ENCODE measurements at regions not wholly inside any gene's neighbourhood (a gene's known extent, or its start where the extent isn't known, plus 50 kb on each side); places are given as distances from the start of the nearest gene placed in this dataset.

GRCh38 chr15:47573673-47574072 lies 143.6 kb upstream of the SEMA6D start:
- Histone ChIP-seq H3K27me3 (replicated peaks in 1 of 4; ENCODE audit: control extremely low read depth in 1 of 4, control insufficient read depth in 3 of 4, insufficient read depth in 4 of 4, low read length in 3 of 4) (no peaks in the 10 kb centered on the region), H2AFZ (ENCODE audit: insufficient read depth, low read depth, low read length, poor library complexity, severe bottlenecking) (no peak overlapping the region), H3K9me3 (ENCODE audit: control extremely low read depth in 1 of 3, control insufficient read depth in 2 of 3, insufficient read depth in 1 of 3, low read length in 2 of 3) (no peaks in the 10 kb centered on the region), H4K20me1 (ENCODE audit: control insufficient read depth, insufficient read depth, low read length, poor library complexity, severe bottlenecking) (no peaks in the 10 kb centered on the region), H3K4me2 (replicated peaks; ENCODE audit: low read depth, low read length, poor library complexity, severe bottlenecking) (no peak overlapping the region), H3K4me1 (ENCODE audit: control insufficient read depth in 2 of 2, insufficient read depth in 2 of 2, low read length in 2 of 2) (no peaks in the 10 kb centered on the region), H3K36me3 (replicated peaks in 1 of 2; ENCODE audit: control extremely low read depth in 1 of 2, control insufficient read depth in 1 of 2, extremely low read depth in 1 of 2, insufficient read depth in 2 of 2, low read length in 1 of 2) (no peaks in the 10 kb centered on the region), H3K79me2 (ENCODE audit: control insufficient read depth, insufficient read depth, low read length) (no peaks in the 10 kb centered on the region), H3K9ac (ENCODE audit: low read length) (no peak overlapping the region), H3K4me3 (ENCODE audit: control extremely low read depth in 1 of 5, extremely low read depth in 1 of 5, insufficient read depth in 1 of 5, low read depth in 2 of 5, low read length in 4 of 5) (no peak overlapping the region), H3K27ac (ENCODE audit: low read length in 2 of 2) (no peak overlapping the region)
- intact Hi-C loops (cut with micrococcal nuclease): no loop called here
- ATAC-seq (ENCODE audit: low read depth): no peak
- Mint-ChIP-seq H3K4me1 (no peaks in the 10 kb centered on the region), H3K9me3 (ENCODE audit: insufficient read depth) (no peaks in the 10 kb centered on the region), H3K4me3 (no peak overlapping the region), H3K27ac (no peak overlapping the region), H3K27me3 (no peaks in the 10 kb centered on the region)
- CTCF ChIA-PET: no interaction called here
- TF ChIP-seq CTCF (IDR thresholded peaks at IDR 0.05) (no peak), EZH2 (IDR thresholded peaks at IDR 0.05; ENCODE audit: borderline replicate concordance, insufficient read depth, low read depth, low read length, poor library complexity, severe bottlenecking) (no peak)
- POLR2A ChIA-PET: no interaction called here
- DNase-seq: no peak

- H3K4me1 ChIP-seq (ENCODE audit: control insufficient read depth in 2 of 2, insufficient read depth in 2 of 2, low read length in 2 of 2): no peaks in the 10 kb centered on the region
- Mint-ChIP-seq H3K9me3 (ENCODE audit: insufficient read depth) (no peaks in the 10 kb centered on the region), H3K4me3 (no peak overlapping the region), H3K27ac (no peak overlapping the region), H3K27me3 (no peaks in the 10 kb centered on the region), H3K4me1 (no peaks in the 10 kb centered on the region)
- TF ChIP-seq EZH2 (IDR thresholded peaks at IDR 0.05; ENCODE audit: borderline replicate concordance, insufficient read depth, low read depth, low read length, poor library complexity, severe bottlenecking) (no peak), CTCF (IDR thresholded peaks at IDR 0.05) (no peak)
- no peak overlapping the region for H3K4me2 ChIP-seq (replicated peaks; ENCODE audit: low read depth, low read length, poor library complexity, severe bottlenecking)
- CTCF ChIA-PET: no interaction called here
- no peaks in the 10 kb centered on the region for H4K20me1 ChIP-seq (ENCODE audit: control insufficient read depth, insufficient read depth, low read length, poor library complexity, severe bottlenecking)
- H3K4me3 ChIP-seq (ENCODE audit: control extremely low read depth in 1 of 5, extremely low read depth in 1 of 5, insufficient read depth in 1 of 5, low read depth in 2 of 5, low read length in 4 of 5): no peak overlapping the region
- H3K9ac ChIP-seq (ENCODE audit: low read length): no peak overlapping the region
- POLR2A ChIA-PET: no interaction called here
- ATAC-seq (ENCODE audit: low read depth): no peak
- no peaks in the 10 kb centered on the region for H3K9me3 ChIP-seq (ENCODE audit: control extremely low read depth in 1 of 3, control insufficient read depth in 2 of 3, insufficient read depth in 1 of 3, low read length in 2 of 3)
- H2AFZ ChIP-seq (ENCODE audit: insufficient read depth, low read depth, low read length, poor library complexity, severe bottlenecking): no peak overlapping the region
- H3K36me3 ChIP-seq (replicated peaks in 1 of 2; ENCODE audit: control extremely low read depth in 1 of 2, control insufficient read depth in 1 of 2, extremely low read depth in 1 of 2, insufficient read depth in 2 of 2, low read length in 1 of 2): no peaks in the 10 kb centered on the region
- H3K27ac ChIP-seq (ENCODE audit: low read length in 2 of 2): no peak overlapping the region
- no peak for DNase-seq
- no peaks in the 10 kb centered on the region for H3K79me2 ChIP-seq (ENCODE audit: control insufficient read depth, insufficient read depth, low read length)
- intact Hi-C loops (cut with micrococcal nuclease): no loop called here
- H3K27me3 ChIP-seq (replicated peaks in 1 of 4; ENCODE audit: control extremely low read depth in 1 of 4, control insufficient read depth in 3 of 4, insufficient read depth in 4 of 4, low read length in 3 of 4): no peaks in the 10 kb centered on the region
Measured at GRCh38 chr15:47577000-47577399, 140.3 kb upstream of the SEMA6D start.

Measured in B cell (primary cell).